ENCODE measurements at regions not wholly inside any gene's neighbourhood (a gene's known extent, or its start where the extent isn't known, plus 50 kb on each side); places are given as distances from the start of the nearest gene placed in this dataset.

DNA sequence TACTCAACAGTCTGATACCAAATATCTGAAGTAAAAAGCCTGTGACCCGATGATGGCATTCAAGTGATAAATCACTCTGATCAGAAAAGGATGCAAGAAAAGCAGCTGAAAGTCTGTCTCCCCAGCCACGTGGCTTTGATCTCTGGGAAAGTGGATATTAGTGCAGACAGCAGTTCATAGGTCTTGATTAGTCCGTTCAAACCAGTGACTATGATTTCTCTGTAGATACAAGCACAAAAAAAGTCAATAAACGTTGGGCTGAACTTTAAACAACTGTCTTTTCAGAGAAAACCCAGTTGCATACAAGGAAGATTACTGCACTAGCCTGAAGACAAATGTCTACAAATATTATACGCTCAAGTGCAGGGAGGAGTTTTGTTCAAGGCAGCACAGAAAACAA is 107.7 kb upstream of the CDC42EP3 start:
- TF ChIP-seq POLR2AphosphoS5 (IDR thresholded peaks at IDR 0.05; ENCODE audit: low read depth, low read length) (no peak), POLR2A (IDR thresholded peaks at IDR 0.05; ENCODE audit: low read depth, low read length) (no peak)

Measured in GM12892 (cell line).